Skeletal muscle cell (primary cell): ENCODE measurements at regions not wholly inside any gene's neighbourhood (a gene's known extent, or its start where the extent isn't known, plus 50 kb on each side); places are given as distances from the start of the nearest gene placed in this dataset.
"Not testable (repeated sequence)": the region's sequence is repeated elsewhere in the genome, so short reads cannot be mapped to it uniquely, and the experiment has no call there.

ENCODE experiments used
- DNase-seq: peaks from one replicate; pipeline ENCODE4 v3.0.0-alpha.2; 2010; ENCODE audit warnings: low read depth
- H3K4me3 ChIP-seq: 2 replicates; pipeline ENCODE4 v1.5.1; 2011; ENCODE audit warnings: low read depth, mild to moderate bottlenecking, control low read depth, low read length, moderate library complexity

DNA sequence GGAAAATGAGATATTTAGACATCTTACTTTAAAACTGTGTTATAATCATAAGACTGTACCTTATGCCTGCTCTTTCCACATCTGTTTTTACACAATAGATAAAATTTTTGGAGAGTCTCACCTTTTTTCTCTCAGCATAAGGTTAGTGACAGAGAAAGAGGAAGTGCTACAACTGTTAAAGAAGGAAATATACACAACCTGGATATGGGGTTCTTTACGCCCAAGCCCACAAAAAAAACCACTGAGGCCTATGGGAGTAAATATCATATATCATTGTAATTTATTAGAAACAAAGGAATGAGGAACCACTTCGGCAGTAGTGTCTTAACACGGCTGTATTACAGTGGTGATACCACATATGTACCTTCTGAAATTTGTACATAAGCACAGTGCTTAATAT lies 265.9 kb upstream of the GK2 start:
- no peak overlapping the region for H3K4me3 ChIP-seq
- DNase-seq = no peak

DNA sequence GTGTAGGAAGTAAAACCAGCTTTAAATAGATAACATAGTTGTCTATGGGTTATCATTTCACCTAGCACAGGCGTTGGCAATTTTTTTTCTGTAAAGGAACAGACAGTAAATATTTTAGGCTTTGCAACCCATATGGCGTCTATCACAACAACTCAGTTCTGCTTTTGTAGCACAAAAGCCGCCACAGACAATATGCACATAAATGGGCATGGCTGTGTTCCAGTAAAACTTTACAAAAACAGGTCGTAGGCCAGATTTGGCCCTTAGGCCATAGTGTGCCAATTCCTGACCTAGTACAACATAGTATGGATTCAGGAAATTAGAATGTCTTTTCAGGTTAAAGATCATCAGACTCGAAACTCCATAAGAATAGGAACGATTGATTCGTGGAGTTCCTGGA lies 265.3 kb upstream of the GK2 start:
- H3K4me3 ChIP-seq = no peak overlapping the region
- DNase-seq = no peak

DNA sequence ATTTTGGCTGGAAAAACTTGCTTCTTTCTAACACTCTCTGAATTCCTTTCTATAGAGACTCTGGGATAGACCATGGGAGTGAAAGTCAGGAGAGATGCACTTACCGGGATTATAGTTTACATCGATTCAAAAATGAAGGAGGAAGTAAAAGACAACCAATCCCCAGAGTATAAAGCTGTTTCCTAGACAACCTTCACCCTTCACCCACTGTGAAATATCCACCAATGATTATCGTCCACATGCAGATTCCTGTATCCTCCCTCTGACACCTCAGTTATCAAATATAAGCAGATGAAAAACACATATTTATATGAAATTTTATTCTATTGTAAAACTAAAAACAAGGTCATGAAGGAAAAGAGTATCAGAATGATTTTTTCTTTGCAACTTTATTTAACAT lies 258.8 kb upstream of the GK2 start:
- no peak for DNase-seq
- H3K4me3 ChIP-seq = no peak overlapping the region

DNA sequence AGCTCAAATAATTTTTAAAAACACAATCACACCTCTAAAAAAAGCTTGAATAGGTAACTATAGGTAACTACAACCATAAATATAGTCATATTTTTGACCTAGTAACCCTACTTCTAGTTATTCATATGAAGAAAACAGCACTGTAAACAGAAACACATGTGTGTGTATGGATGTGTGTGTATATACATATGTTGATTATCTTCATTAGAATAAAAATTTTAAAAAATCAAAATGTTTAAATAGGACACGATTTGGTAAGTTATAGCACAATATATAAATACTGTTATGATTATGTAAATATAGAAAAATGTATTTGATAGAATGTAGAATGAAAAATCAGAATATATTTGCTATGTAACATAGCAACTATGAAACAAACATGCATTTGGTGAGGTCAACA lies 258.1 kb upstream of the GK2 start:
- H3K4me3 ChIP-seq = no peak overlapping the region
- DNase-seq = no peak

DNA sequence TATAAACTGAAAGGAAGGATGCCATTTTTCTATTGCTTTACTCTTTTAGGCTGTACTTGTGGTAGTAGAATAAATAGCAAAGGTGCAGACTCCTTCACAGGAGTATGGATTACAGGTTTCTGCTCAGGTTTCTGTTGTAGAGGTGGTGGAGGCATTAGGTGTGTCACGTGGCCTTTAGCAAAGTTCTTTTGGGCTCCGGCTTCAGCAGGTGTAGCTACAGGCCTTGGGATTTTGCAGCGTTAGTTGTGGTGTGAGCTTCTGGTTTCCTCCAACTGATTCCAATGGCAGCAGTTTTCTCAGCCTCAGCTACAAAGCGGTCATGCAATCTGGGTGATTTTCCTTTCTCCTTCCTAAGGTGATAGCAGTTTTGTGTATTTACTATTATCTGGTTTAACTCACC lies 255.8 kb upstream of the GK2 start:
- DNase-seq = no peak
- no peak overlapping the region for H3K4me3 ChIP-seq

DNA sequence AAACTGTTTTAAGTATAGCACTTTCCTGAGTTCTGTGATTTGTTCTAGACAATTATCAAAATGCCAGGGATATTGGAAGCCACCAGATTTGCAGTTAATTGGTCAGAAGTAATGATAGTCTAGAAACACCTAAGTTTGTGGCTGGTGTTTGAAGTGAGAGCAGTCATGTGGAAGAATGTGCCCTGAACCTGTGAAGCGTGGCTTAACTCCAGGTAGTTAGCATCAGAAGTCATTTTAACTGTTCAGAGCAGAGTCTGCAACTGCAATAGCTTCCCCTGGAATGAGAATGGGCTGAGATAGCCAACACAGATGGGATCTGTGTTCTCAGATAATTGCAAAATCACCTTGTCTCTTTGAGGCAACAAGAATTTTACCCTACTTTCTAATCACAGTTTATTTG lies 255.1 kb upstream of the GK2 start:
- H3K4me3 ChIP-seq = no peak overlapping the region
- DNase-seq = no peak

DNA sequence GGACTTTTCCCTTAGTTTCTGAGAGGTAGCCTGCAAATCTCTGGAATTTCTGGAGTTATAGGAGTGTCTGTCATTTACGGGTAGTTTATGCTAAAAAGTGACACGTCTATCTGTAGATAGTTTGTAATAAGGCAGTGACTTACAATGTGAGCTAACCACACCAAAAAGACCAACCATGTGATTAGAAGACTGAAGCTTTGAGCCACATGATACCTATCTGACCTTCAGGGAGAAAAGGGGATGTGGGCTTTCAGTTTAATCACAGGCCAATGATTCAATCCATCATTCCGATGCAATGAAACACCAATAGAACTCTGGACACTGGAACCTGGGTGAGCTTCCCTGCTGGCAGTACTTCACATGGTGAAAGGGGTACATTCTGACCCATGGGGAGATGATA lies 254.6 kb upstream of the GK2 start:
- no peak overlapping the region for H3K4me3 ChIP-seq
- no peak for DNase-seq

DNA sequence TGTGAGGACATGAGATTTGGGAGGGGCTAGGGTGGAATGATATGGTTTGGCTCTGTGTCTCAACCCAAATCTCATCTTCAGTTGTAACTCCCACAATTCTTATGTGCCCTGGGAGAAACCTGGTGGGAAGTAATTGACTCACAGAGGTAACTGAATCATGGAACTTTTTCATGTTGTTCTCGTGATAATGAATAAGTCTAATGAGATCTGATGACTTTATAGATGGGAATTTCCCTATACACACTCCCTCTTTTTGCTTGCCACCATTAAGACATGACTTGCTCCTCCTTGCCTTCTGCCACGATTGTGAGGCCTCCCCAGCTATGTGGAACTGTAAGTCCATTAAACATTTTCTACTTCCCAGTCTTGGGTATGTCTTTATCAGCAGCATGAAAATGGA lies 253.2 kb upstream of the GK2 start:
- DNase-seq = no peak
- no peak overlapping the region for H3K4me3 ChIP-seq

DNA sequence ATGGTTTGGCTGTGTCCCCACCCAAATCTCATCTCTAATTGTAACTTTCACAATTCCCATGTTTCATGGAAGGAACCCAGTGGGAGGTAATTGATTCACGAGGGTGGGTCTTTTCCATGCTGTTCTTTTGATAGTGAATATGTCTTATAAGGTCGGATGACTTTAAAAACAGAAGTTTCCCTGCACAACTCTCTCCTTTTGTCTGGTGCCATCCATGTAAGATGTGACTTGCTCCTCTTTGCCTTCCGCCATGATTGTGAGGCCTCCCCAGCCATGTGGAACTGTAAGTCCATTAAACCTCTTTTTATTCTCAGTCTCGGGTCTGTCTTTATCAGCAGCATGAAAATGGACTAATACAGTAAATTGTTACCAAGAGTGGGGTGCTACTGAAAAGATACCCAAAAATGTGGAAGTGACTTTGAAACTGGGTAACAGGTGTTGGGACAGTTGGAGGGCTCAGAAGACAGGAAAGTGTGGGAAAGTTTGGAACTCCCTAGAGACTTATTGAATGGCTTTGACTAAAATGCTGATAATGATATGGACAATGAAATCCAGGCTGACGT lies 251.4 kb upstream of the GK2 start:
- H3K4me3 ChIP-seq, DNase-seq: not testable (repeated sequence)

DNA sequence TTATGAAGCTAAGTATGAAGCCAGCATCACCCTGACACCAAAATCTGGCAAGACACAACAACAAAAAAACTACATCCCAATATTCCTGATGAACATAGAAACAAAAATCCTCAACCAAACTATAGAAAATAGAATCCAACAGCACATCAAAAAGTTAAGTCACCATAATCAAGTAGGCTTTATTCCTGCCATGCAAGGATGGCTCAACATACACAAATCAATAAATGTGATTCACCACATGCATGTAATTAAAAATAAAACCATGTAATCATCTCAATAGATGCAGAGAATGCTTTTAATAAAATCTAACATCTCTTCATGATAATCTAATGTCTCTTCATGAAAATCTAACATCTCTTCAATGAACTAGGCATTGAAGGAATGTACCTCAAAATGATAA lies 249.4 kb upstream of the GK2 start:
- H3K4me3 ChIP-seq = no peak overlapping the region
- no peak for DNase-seq

DNA sequence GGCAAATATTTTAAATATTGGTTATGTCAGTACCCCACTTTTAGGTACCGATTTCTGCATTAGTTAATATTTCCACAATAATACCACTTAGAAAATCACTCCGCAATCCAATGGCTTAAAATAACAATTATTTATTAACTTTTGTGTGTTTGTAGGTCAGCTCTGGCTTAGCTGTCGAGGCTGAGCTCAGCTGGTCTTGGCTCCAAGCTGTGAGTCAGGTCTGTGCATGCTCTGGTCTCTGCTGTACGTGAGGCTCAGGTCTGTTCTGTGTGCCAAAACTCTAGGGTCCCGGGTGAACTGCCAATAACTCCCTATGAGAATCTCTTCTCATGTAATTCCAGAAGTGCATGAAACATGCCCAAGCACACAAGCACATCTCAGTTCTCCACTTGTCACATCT lies 245.8 kb upstream of the GK2 start:
- DNase-seq = no peak
- H3K4me3 ChIP-seq = no peak overlapping the region

DNA sequence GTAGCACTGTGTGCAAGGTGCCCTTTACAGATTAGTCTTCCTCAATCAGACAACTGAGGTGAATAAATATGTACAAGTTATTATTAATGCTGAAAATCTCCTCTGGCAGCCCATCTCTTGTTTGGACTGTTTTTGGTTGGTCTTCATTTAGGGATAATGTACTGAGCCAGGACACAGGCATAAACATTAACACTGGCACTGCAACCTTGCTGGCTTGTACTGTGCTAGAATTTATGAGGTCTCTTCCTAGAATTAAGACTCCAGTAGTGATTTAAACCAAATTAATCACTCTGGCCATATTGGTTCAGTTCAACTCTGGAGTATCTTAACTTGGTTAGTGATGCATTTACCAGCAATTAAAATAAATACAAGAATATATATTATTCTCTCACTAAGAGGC lies 244.7 kb upstream of the GK2 start:
- DNase-seq = no peak
- H3K4me3 ChIP-seq = no peak overlapping the region

DNA sequence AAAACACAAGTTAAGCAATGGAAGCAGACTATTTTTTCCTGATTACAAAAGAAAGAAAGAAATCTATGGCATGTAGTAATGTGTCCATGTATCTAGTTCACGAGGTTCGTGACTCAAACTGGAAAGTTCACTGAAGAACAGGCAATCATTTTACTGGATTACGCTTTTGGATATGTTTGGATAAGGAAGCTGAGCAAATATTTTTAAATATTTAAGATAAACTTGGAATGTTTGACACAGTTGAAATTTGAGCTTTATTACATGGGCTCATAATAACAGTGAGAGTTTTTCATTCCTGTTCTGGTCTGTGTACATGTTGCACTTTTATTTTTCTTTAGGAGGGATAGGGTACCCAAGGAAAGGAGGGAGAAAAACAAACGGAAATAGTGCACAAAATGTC lies 244.2 kb upstream of the GK2 start:
- DNase-seq = no peak
- H3K4me3 ChIP-seq = no peak overlapping the region

DNA sequence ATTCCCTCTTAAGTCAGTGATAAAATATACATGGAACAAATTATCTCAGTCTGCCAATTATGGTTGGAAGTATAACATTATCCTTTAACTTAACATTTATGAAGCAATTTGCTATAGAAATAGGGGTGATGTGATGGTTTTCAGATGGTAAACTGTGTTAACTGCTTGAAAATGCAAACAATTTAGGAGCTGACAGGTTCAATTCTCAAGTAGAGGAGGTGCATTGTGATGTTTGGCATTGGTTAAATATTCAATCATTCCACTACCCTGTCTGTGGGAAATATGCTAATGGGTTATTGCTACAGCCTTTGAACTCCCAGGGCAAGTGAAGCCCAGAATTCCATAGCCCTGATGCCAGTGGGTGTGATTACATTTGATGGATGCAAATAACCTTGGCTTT lies 243.4 kb upstream of the GK2 start:
- no peak overlapping the region for H3K4me3 ChIP-seq
- no peak for DNase-seq

DNA sequence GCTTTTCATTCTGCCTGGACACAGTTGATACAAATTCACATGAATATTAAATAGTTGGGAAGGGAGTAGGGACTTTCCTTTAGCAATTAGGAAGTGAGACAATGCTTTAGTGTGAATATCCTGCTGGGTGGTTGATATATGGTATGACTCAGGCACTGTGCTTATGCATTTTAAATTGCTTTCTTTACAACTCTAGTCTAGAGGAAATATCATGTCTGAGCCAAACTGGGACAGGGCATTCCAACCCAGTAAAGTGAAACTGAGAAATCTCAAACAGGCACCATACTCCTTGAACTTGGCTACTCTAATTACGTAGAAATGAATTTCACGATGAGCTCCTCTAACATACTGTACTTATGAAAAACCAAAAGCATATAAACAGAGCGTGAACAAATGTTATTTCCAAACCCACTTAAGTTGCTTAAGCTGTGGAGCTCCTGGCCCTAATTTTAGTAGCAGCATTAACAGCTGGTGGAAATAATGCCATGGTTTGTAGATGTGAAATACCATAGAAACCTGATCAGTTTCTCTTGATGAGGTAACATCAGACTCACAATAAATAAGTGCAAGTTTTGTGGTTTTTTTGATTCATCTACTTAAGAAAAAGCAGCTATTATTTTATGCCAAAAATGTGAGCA lies 242.9 kb upstream of the GK2 start:
- no peak overlapping the region for H3K4me3 ChIP-seq
- peak; percentile 23 for DNase-seq

DNA sequence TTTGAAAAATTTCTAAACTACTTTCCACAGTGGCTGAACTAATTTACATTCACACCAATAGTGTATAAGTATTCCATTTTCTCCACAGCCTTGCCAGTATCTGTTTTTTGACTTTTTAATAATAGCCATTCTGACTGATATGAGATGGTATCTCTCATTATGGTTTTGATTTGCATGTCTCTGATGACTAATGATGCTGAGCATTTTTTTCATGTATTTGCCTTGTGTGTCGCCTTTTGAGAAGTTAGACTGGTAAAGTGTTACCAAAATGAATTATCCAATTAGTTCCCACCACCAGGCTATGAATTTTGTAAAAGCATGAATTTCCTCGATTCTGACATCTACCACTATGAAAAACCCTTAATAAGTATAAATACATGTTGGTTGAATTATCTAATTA lies 242.2 kb upstream of the GK2 start:
- no peak for DNase-seq
- no peak overlapping the region for H3K4me3 ChIP-seq

DNA sequence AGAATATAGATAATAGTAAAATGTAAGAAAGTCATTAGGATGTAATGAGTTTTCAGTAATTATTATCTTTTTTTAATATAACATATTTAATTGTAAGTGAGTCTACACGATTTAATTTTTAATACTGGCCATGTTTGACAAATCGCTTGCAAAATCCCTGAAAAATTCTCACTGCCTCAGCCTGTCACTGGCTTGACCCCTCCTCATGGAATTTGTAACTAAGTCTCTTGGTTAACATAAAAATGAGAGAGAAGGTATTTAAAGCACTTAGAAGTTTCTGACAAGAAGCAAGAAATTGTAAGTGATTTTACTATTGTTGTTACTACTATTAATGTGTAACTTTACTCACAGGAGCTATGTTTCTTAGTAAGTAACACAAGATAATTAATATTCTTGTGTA lies 237.9 kb upstream of the GK2 start:
- no peak for DNase-seq
- no peak overlapping the region for H3K4me3 ChIP-seq

DNA sequence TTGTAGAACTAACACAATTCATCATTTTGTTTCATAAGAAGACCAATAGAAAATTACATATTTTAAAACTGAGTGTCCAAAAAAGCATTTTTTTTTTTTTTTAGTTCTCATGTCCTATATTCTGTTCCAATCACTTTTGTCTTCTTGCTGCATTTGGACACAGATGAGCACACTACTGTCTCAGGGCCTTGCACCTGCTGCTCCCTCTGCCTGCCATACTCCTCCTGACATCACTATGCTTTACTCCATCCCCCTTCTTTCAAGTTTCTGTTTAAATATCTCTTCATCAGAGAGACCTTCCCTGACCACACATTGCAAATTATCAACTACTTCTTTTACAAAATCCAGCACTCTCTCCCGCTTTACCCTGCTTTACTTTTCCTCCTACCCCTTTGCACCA lies 230.7 kb upstream of the GK2 start:
- no peak overlapping the region for H3K4me3 ChIP-seq
- no peak for DNase-seq

DNA sequence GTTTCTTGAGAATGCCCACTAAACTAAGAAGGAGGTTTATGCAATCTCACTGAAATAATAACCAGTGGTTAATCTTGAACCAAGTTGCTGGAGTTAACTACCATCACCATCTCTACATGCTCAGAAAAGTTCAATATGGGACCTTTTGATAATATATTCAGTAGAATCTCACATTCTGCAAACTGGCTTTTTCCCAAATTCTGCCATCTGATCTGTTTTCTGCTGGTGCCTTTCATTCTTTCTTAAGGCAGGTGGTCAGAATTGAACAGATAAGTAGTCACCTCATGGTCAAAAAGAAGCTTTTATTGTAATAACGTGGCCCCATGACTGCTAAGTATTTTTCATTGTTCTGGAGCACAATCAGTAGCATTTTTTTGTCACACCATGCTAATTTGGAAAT lies 229.0 kb upstream of the GK2 start:
- no peak for DNase-seq
- no peak overlapping the region for H3K4me3 ChIP-seq

DNA sequence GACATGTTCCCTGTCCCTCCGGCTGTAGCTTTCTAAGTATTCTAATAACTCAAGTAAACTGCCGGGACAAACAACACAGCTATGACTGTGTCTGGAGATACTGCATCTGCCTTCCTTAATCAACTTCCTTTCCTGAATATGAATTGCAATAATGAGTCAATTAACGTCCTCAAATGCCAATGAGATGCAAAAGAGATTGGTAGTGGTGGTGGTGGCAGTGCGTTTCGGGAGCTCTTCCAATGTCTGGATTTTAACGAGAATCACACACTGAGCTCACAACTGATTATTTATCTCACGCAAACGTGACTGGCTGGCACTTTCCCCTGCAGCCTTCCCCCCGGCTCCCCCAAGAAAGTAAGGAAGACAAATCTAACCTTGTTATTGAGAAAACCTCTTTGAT lies 226.1 kb upstream of the GK2 start:
- no peak overlapping the region for H3K4me3 ChIP-seq
- no peak for DNase-seq

DNA sequence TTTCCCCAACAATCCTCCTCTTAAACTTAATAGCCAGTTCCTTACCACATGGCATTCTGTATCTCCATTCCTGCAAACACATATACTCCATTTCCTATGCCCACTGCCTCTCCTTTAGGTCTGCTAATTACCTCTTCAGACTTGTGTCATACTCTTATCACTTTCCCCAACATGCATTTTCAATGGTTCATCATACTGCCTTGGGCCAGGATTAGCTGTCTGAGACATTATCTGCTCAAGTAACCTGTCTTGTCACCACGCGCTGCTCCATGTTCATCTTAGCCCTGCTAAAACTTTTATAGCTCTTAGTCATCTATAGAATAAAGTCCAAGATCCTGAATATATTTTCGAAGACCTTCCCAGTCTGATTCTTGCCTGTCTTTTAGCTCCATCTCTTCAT lies 224.1 kb upstream of the GK2 start:
- no peak overlapping the region for H3K4me3 ChIP-seq
- DNase-seq = no peak

DNA sequence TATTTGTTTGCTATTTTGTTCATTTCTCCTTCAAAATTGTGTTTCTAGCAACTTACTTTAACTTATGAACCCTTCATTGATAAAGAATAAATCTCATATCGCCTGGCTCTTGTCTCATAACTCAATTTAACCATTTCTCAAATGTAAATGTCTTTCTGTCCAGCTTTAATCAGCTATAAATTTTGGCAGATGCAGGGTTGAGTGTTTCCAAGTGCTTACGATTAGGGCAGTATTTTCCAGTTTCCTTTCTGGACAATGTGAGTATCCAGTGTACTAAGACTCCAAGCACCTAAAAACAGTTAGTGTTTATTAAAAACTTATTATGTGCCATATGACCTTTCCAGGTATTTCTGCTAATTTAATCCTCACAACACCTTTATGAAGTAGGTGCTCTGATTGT lies 218.6 kb upstream of the GK2 start:
- no peak overlapping the region for H3K4me3 ChIP-seq

More for the DNA sequence above, 218.6 kb upstream of the GK2 start:
- DNase-seq = no peak
